GM19328 (cell line): ENCODE measurements at regions not wholly inside any gene's neighbourhood (a gene's known extent, or its start where the extent isn't known, plus 50 kb on each side); places are given as distances from the start of the nearest gene placed in this dataset.

ENCODE experiments used
- ATAC-seq: cut with Tn5 transposase; IDR thresholded peaks from one replicate; pipeline ENCODE4 v1.9.1; 2021; ENCODE audit warnings: mild to moderate bottlenecking, moderate library complexity; ENCODE audit not compliant: unreplicated experiment

- no peak for ATAC-seq
Measured at GRCh38 chr15:66927201-66928077, 138.0 kb upstream of the SMAD3 start.

GRCh38 chr15:66928101-66928500 is 137.3 kb upstream of the SMAD3 start:
- ATAC-seq: no peak

GRCh38 chr15:66928784-66929183 is 136.6 kb upstream of the SMAD3 start:
- ATAC-seq: no peak

- ATAC-seq: no peak
Measured at GRCh38 chr15:66929843-66930402, 135.5 kb upstream of the SMAD3 start.

GRCh38 chr15:66931768-66932633 is 133.4 kb upstream of the SMAD3 start:
- no peak for ATAC-seq

GRCh38 chr15:66932634-66933024 is 132.8 kb upstream of the SMAD3 start:
- no peak for ATAC-seq

- ATAC-seq: no peak
Measured at GRCh38 chr15:66933932-66934867, 131.2 kb upstream of the SMAD3 start.

GRCh38 chr15:66934868-66935520 is 130.4 kb upstream of the SMAD3 start:
- ATAC-seq: no peak

GRCh38 chr15:66935688-66936087 is 129.7 kb upstream of the SMAD3 start:
- no peak for ATAC-seq

GRCh38 chr15:66936109-66936860 is 129.1 kb upstream of the SMAD3 start:
- no peak for ATAC-seq

- no peak for ATAC-seq
Measured at GRCh38 chr15:66936861-66937582, 128.4 kb upstream of the SMAD3 start.

GRCh38 chr15:66937588-66937987 is 127.8 kb upstream of the SMAD3 start:
- ATAC-seq: no peak

GRCh38 chr15:66938114-66938830 is 127.1 kb upstream of the SMAD3 start:
- no peak for ATAC-seq

GRCh38 chr15:66939016-66939415 is 126.4 kb upstream of the SMAD3 start:
- no peak for ATAC-seq

GRCh38 chr15:66939451-66940023 is 125.9 kb upstream of the SMAD3 start:
- ATAC-seq: no peak

GRCh38 chr15:66940368-66940767 is 125.0 kb upstream of the SMAD3 start:
- no peak for ATAC-seq

GRCh38 chr15:66941108-66941711 is 124.2 kb upstream of the SMAD3 start:
- ATAC-seq: no peak
